NCI-H1105 treated with DMSO at 0.1 percent for 48 hours (cell line): ENCODE measurements at regions not wholly inside any gene's neighbourhood (a gene's known extent, or its start where the extent isn't known, plus 50 kb on each side); places are given as distances from the start of the nearest gene placed in this dataset.
"Not testable (repeated sequence)": the region's sequence is repeated elsewhere in the genome, so short reads cannot be mapped to it uniquely, and the experiment has no call there.

Experiments
- DNase-seq: peaks from one replicate; lab custom pipeline; 2025; lab: John Stamatoyannopoulos, UW

- DNase-seq, result no peak
Observed at GRCh38 chr2:21782866-21783265, 659.1 kb downstream of the TDRD15 start.

GRCh38 chr2:21787941-21788340 lies 664.2 kb downstream of the TDRD15 start:
- no peak for DNase-seq

GRCh38 chr2:21790311-21790710 lies 666.5 kb downstream of the TDRD15 start:
- DNase-seq, result not testable (repeated sequence)

- no peak for DNase-seq
Observed at GRCh38 chr2:21792571-21792970, 668.8 kb downstream of the TDRD15 start.

GRCh38 chr2:21793461-21793860 lies 669.7 kb downstream of the TDRD15 start:
- no peak for DNase-seq

- DNase-seq, result no peak
Observed at GRCh38 chr2:21794611-21795010, 670.8 kb downstream of the TDRD15 start.

- no peak for DNase-seq
Observed at GRCh38 chr2:21800356-21800755, 676.6 kb downstream of the TDRD15 start.

- DNase-seq, result no peak
Observed at GRCh38 chr2:21803550-21803949, 679.8 kb downstream of the TDRD15 start.

GRCh38 chr2:21804151-21804550 lies 680.4 kb downstream of the TDRD15 start:
- DNase-seq, result no peak

- no peak for DNase-seq
Observed at GRCh38 chr2:21811541-21811940, 687.8 kb downstream of the TDRD15 start.

- no peak for DNase-seq
Observed at GRCh38 chr2:21812766-21813165, 689.0 kb downstream of the TDRD15 start.

- DNase-seq, result no peak
Observed at GRCh38 chr2:21814588-21815149, 690.9 kb downstream of the TDRD15 start.

GRCh38 chr2:21818212-21818795 lies 694.5 kb downstream of the TDRD15 start:
- DNase-seq, result no peak

GRCh38 chr2:21819454-21819853 lies 695.7 kb downstream of the TDRD15 start:
- DNase-seq, result no peak

- DNase-seq, result no peak
Observed at GRCh38 chr2:21820271-21820670, 696.5 kb downstream of the TDRD15 start.

- no peak for DNase-seq
Observed at GRCh38 chr2:21821672-21822227, 698.0 kb downstream of the TDRD15 start.

- no peak for DNase-seq
Observed at GRCh38 chr2:21822505-21822904, 698.7 kb downstream of the TDRD15 start.

- DNase-seq, result no peak
Observed at GRCh38 chr2:21833767-21834166, 710.0 kb downstream of the TDRD15 start.

- DNase-seq, result no peak
Observed at GRCh38 chr2:21836261-21836660, 712.5 kb downstream of the TDRD15 start.

GRCh38 chr2:21836719-21837118 lies 713.0 kb downstream of the TDRD15 start:
- DNase-seq, result no peak

GRCh38 chr2:21837168-21837960 lies 713.6 kb downstream of the TDRD15 start:
- no peak for DNase-seq

- no peak for DNase-seq
Observed at GRCh38 chr2:21841341-21841740, 717.6 kb downstream of the TDRD15 start.

GRCh38 chr2:21850367-21850766 lies 726.6 kb downstream of the TDRD15 start:
- DNase-seq, result not testable (repeated sequence)
